ENCODE measurements at regions not wholly inside any gene's neighbourhood (a gene's known extent, or its start where the extent isn't known, plus 50 kb on each side); places are given as distances from the start of the nearest gene placed in this dataset.
"Not testable (repeated sequence)": the region's sequence is repeated elsewhere in the genome, so short reads cannot be mapped to it uniquely, and the experiment has no call there.

DNA sequence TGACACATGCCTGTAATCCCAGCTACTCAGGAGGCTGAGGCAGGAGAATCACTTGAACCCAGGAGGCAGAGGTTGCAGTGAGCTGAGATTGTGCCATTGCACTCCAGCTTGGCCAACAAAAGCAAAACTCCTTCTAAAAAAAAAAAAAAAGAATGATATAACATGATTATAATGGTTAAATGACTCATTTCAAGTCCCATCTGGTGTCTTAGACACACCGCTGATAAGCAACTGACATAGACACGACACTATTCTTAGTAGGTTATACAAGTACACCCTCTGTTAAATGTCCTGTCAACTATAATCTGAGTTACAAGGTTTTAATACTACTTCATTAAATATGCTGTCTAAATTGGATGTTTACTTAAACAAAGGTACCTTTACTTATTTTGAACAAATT, 405.3 kb upstream of the CLINT1 start:
- no peak for DNase-seq (ENCODE audit: low spot score)

DNA sequence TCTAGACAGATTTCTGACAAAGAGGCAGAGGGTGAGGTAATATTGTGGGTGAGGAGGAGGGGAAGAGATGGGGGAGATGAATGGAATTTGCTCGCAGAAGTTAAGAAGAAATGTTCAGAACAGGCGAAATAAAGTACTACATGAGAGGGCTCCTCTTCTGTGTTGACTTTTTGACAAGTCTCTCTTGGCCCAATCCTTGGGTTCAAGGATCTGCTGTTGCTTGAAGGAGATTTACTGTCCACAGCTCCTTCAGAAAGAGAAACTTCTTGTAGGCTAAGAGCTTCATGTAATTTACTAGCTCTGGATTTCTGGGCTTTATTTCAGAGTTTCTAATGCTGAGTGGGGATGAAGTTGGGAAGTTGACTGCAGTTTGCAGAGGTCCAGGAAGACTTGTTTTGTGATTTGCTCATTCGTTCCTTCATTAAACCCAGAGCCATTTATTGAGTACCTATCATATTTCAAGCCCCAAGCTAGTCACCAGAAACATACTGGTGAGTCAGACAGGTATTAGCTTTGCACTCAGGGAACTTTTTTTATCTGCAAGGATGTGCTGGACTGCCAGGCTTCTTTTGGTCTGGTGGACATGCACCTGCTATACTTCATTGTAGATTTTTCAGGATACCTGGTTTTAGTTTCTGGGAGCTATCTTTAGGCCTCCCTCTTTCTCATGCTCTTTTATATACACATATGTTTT, 402.9 kb upstream of the CLINT1 start:
- no peak for DNase-seq (ENCODE audit: low spot score)

GRCh38 chr5:158256096-158256495, 397.2 kb upstream of the CLINT1 start:
- DNase-seq (ENCODE audit: low spot score) = no peak

GRCh38 chr5:158255609-158256008, 396.7 kb upstream of the CLINT1 start:
- no peak for DNase-seq (ENCODE audit: low spot score)

- no peak for DNase-seq (ENCODE audit: low spot score)
Measured at GRCh38 chr5:158246661-158247060, 387.7 kb upstream of the CLINT1 start.

GRCh38 chr5:158245513-158245912, 386.6 kb upstream of the CLINT1 start:
- DNase-seq (ENCODE audit: low spot score) = no peak

DNA sequence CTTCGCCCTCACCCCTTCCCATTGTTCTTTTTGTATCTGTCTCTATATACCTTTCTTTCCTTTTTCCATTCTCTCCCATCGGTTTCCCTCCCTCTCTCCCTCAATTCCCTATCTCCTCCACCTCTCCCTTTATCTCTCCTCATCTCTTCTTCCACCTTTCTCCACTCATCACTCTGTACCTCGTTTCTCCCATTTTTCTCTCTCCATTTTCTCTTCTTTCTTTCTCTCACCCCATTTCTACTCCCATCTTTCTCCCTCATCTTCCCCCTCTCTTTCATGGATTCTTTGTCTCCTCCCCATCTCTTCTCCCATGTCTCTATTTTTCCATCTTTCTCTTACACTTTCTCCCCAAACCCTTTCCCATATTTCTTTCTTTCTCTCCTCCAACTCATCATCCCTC, 385.9 kb upstream of the CLINT1 start:
- no peak for DNase-seq (ENCODE audit: low spot score)

DNA sequence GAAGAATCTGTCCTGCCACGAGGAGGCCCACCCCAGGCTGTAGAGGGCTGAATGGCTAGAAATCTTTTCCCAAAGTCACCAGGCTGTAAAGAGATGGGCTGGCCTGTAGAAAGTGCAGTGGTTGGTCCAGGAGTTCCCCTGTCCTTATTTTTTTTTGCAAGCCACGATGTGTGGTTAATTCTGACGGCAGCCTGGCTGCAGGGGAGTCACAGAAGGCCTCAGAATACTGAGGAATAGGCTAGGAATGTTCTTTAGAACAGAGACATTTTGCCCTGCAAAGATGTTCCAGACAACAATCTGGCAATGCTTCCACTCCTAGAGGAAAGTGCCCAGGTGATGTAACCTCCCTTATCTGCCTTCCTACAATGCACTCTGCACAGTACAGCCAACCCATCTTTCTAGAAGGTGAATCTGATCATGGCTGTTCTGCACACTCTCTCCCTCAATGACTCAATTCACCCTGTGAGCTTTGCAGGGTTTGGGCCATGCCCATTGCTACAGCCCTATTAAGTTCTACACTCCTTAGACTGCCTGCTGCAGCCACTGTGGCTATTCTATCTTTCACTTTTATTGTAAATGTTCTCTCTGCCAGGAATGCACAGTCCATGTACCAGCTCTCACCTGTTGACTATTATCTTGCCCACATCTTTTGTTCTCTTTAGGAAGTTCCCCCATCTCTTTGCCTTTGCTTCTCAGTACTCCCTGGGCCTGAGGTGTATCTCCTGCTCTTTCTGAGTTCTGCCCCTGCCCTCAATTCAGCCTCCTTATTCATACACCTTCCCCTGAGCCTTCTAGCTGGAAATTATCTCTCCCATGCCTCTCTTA, 377.8 kb upstream of the CLINT1 start:
- DNase-seq (ENCODE audit: low spot score) = no peak

DNA sequence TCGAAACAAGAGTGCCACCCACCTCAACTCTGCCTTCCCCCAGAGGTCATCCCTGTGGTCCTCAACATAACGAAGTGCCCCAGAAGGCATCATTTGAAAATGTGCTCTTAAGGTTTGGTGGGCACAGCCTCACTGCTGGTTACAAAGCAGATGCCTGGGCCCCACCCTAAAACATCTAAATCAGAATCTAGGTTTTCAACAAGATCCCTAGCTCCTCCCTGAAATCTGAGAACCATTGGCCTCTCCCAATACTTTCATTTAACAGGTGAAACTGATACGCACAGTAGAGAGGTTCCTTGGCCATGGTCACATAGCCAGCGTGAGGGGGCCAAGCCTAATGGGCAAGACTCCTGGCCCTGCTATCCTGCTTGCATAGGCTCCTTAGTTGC, 376.2 kb upstream of the CLINT1 start:
- DNase-seq (ENCODE audit: low spot score) = no peak

GRCh38 chr5:158234323-158235158, 375.6 kb upstream of the CLINT1 start:
- DNase-seq (ENCODE audit: low spot score) = no peak

DNA sequence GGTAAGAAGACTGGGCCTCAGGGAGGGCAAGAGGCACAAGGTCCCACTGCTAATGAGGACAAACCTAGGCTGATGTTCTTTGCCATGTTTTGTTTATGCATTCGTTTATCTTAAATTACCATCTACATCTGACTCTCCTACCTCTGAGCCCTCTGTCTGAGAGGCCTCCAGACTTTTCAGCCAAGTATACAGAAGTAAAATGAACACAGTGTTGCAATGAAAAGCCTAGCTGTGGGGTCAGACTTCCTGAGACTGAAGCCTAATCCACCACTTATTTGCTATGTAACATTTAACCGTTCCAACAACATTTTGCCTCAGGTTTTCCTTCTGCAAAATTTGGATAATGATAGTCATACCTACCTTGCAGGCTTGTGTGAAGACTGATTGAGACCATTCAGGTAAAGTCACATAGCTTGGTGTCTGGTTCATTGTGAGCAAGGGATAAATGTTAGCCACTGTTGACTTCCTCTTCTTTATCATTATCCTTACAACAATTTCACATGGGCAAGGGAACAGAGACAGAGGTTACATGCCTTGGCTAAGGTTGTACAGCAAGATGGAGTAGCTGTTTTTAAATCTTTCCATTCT, 374.9 kb upstream of the CLINT1 start:
- peak; percentile 5 for DNase-seq (ENCODE audit: low spot score)

DNA sequence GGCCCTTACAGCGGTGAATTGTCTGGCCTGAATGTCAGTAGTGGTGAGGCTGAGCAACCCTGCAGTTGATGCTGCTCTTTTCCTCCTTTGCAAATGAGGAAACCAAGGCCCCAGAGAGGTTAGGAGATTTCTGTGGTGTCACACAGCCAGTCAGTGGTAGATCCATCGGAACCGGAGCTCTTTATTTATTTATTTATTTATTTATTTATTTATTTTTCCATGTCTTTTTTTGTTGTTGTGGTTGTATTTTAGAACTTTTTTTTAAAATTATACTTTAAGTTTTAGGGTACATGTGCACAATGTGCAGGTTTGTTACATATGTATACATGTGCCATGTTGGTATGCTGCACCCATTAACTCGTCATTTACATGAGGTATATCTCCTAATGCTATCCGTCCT, 368.4 kb upstream of the CLINT1 start:
- not testable (repeated sequence) for DNase-seq (ENCODE audit: low spot score)

DNA sequence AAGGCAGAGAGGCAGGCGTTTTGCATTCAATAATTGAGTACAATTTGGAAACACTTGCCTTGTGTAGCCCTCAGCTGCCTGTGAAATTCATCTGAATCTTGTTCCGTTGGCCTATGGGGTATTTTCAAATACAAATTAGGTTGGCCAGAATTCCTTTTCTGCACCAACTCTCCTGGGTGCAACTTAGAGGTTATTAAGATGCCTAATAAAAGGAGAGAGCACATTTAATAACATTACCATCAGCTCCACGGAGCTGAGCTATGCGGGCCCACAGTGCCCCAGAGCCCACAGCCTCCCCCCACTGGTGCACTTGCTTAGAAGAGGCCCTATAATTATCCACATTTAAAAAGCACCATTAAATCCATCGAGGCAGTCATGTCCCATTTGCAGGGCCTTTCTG, 367.6 kb upstream of the CLINT1 start:
- no peak for DNase-seq (ENCODE audit: low spot score)

- peak; percentile 26 for DNase-seq (ENCODE audit: low spot score)
Measured at GRCh38 chr5:158224253-158224652, 365.3 kb upstream of the CLINT1 start.

DNA sequence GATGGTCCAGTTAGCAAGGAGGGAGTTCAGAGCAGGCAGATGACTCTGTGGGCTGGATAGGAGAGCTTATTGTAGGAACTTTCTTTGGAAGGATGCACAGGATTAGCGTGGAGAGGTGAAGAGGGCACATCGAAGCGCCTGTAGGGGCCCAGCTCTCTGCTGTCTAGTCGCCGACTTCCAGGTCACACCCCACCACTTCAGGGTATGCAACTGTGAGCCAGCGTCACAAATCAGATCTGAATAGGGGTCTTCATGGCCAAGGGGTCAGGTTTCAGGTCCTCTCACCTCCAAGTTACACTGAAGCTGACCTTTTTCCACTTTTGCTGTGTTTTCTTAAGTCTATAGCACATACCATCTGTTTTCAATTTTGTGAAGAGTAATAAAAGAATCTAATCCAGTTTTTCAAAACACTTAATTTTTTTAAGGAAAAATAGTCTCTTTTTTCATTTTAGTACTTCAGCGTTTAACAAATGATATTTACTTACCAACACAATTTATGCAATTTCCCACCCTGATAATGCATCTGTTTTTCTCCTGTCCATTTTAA, 364.2 kb upstream of the CLINT1 start:
- no peak for DNase-seq (ENCODE audit: low spot score)

DNA sequence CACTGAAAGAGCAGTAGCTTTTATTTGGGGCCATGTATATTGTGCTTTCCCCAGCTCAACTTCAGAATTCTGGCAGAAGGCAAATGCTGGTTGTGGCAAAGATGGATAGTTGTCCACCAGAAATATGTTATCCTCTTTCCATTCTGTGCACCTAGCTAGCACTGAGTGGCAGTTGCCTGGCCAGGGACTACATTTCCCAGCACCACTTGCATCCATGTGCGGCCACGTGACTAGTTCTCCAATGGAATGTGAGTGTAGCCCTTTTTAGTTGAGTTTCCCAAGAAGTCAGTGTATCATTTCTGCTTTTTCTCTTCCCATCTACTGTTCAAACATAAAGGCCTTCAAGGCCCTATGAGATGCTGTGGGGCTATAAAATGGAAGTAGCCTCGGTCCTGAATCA, 354.0 kb upstream of the CLINT1 start:
- no peak for DNase-seq (ENCODE audit: low spot score)

- no peak for DNase-seq (ENCODE audit: low spot score)
Measured at GRCh38 chr5:158212237-158212636, 353.3 kb upstream of the CLINT1 start.

DNA sequence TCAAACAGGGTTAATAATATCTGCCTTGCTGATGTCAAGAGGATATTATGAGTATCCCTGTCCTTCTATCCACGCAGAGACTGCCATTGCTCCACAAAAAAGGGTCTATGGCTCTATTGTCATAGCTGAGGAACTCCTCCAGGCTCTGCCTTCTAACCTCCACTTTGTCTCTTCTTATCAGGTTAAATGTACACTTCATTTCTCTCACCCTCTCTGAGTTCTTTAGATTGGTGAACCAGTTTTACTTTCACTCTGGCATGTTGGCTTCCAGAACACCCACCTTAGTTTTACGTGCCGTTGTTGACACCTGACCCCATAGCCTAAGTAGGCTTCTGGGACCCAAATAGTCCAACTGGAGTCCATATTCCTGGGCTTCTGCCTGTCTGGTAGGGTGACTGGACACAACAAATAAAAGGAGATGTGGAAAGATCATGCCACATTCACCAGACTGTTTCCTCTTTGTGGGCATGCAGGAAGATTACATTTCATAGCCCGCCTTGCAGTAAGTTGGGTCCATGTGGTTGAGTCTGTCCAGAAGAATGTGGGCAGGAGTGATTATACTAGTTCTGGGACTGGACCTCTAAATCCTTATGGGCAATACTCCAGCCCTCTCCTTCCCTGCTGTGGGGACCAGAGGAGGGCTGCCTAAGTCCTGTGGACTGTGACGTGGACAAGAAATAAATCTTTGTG, 350.4 kb upstream of the CLINT1 start:
- DNase-seq (ENCODE audit: low spot score) = no peak

DNA sequence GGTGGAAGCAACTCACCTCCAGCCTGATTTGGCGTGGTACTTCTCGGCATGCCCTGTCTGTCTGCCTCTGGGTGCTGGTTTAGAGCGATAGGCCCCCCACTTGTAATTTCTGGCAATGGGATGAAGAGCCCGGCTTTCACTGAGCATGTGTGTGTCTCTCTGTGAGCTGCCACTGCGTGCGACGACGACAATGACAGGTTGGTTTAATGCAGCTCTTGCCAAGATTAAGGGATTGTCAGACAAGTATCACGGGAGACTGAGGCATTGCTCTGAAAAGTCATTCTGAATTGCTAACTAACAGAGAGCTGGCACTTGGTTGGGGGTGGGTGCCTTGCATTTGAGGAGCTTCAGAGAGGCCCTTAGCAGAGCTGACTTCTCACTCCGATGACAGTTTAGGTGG, 348.8 kb upstream of the CLINT1 start:
- DNase-seq (ENCODE audit: low spot score) = no peak

- no peak for DNase-seq (ENCODE audit: low spot score)
Measured at GRCh38 chr5:158205992-158206391, 347.0 kb upstream of the CLINT1 start.

DNA sequence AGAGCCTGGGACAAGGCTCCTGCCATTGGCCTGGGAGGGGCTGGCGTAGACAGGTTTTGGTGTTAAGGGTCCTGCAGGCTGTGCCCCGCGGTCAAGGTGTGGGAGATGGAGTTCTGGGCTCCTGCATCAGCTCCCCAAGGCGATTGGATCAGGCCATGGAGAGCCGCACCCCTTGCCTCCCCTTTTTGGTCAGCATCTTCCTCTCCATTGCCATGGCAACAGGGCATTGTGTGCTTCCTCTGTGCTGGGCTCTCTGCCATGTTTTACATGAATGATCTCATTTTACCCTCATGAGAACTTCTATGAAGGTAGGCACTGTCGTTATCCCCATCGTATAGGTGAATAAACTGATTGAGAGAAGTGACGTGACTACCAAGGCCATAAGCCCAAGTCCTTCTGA, 344.3 kb upstream of the CLINT1 start:
- no peak for DNase-seq (ENCODE audit: low spot score)
